GM19463 (cell line): ENCODE measurements at regions not wholly inside any gene's neighbourhood (a gene's known extent, or its start where the extent isn't known, plus 50 kb on each side); places are given as distances from the start of the nearest gene placed in this dataset.

Experiments used
- ATAC-seq: cut with Tn5 transposase; IDR thresholded peaks from one replicate; pipeline ENCODE4 v1.9.1; 2021; ENCODE audit warnings: mild to moderate bottlenecking, moderate library complexity; ENCODE audit not compliant: unreplicated experiment

- no peak for ATAC-seq
These were observed 359.0 kb downstream of the ADRA2A start for GRCh38 chr10:111435871-111436270.

- no peak for ATAC-seq
These were observed 362.4 kb downstream of the ADRA2A start for GRCh38 chr10:111439034-111439842.

GRCh38 chr10:111440501-111440900 lies 363.7 kb downstream of the ADRA2A start:
- no peak for ATAC-seq

GRCh38 chr10:111445667-111446066 lies 368.8 kb downstream of the ADRA2A start:
- ATAC-seq, result no peak

- no peak for ATAC-seq
These were observed 370.1 kb downstream of the ADRA2A start for GRCh38 chr10:111446966-111447365.

GRCh38 chr10:111452153-111452552 lies 375.3 kb downstream of the ADRA2A start:
- no peak for ATAC-seq

GRCh38 chr10:111455776-111456426 lies 379.1 kb downstream of the ADRA2A start:
- ATAC-seq, result no peak

- ATAC-seq, result no peak
These were observed 381.4 kb downstream of the ADRA2A start for GRCh38 chr10:111458256-111458655.

- no peak for ATAC-seq
These were observed 383.1 kb downstream of the ADRA2A start for GRCh38 chr10:111459967-111460366.

- ATAC-seq, result no peak
These were observed 395.6 kb downstream of the ADRA2A start for GRCh38 chr10:111472445-111472844.

GRCh38 chr10:111473361-111473760 lies 396.5 kb downstream of the ADRA2A start:
- ATAC-seq, result no peak

GRCh38 chr10:111474786-111475185 lies 398.0 kb downstream of the ADRA2A start:
- ATAC-seq, result no peak

GRCh38 chr10:111475720-111476119 lies 398.9 kb downstream of the ADRA2A start:
- no peak for ATAC-seq

- ATAC-seq, result no peak
These were observed 401.8 kb downstream of the ADRA2A start for GRCh38 chr10:111478651-111479050.

- no peak for ATAC-seq
These were observed 403.1 kb downstream of the ADRA2A start for GRCh38 chr10:111479966-111480365.

- no peak for ATAC-seq
These were observed 404.5 kb downstream of the ADRA2A start for GRCh38 chr10:111481261-111481826.

- no peak for ATAC-seq
These were observed 405.0 kb downstream of the ADRA2A start for GRCh38 chr10:111481866-111482265.

GRCh38 chr10:111482621-111483216 lies 405.9 kb downstream of the ADRA2A start:
- no peak for ATAC-seq

- ATAC-seq, result no peak
These were observed 408.9 kb downstream of the ADRA2A start for GRCh38 chr10:111485767-111486166.

GRCh38 chr10:111486346-111486745 lies 409.5 kb downstream of the ADRA2A start:
- no peak for ATAC-seq

GRCh38 chr10:111488668-111489067 lies 411.8 kb downstream of the ADRA2A start:
- ATAC-seq, result no peak

- no peak for ATAC-seq
These were observed 414.3 kb downstream of the ADRA2A start for GRCh38 chr10:111491154-111491553.
